ENCODE measurements at regions not wholly inside any gene's neighbourhood (a gene's known extent, or its start where the extent isn't known, plus 50 kb on each side); places are given as distances from the start of the nearest gene placed in this dataset.

GRCh38 chr12:91418221-91419090 lies 235.8 kb upstream of the DCN start:
- H3K4me3 ChIP-seq (ENCODE audit: insufficient read depth, low read length, poor library complexity, severe bottlenecking): no peak overlapping the region
- H3K27ac ChIP-seq (ENCODE audit: low read depth, low read length): no peak overlapping the region
- no peaks in the 10 kb centered on the region for H3K9me2 ChIP-seq (replicated peaks; ENCODE audit: insufficient read depth, low read length)

GRCh38 chr12:91417650-91418049 lies 235.0 kb upstream of the DCN start:
- no peaks in the 10 kb centered on the region for H3K9me3 ChIP-seq (ENCODE audit: insufficient read depth, low read length)
- no peaks in the 10 kb centered on the region for H3K27me3 ChIP-seq (ENCODE audit: low read length)

More at GRCh38 chr12:91418221-91419090, 235.8 kb upstream of the DCN start:
- no peak for TF ChIP-seq EZH2phosphoT487 (conservative IDR thresholded peaks at IDR 0.05; ENCODE audit: low read length)
- no peak for TF ChIP-seq CTCF (IDR thresholded peaks at IDR 0.05; ENCODE audit: insufficient read depth, low read length, poor library complexity, severe bottlenecking)
- H3K9ac ChIP-seq (ENCODE audit: low read length): no peak overlapping the region
- no peaks in the 10 kb centered on the region for H3K36me3 ChIP-seq (ENCODE audit: low read length)
- H3K27me3 ChIP-seq (ENCODE audit: low read length): no peaks in the 10 kb centered on the region
- H3K4me2 ChIP-seq (ENCODE audit: low read depth, low read length, poor library complexity, severe bottlenecking): no peak overlapping the region
- H3K9me3 ChIP-seq (ENCODE audit: insufficient read depth, low read length): no peaks in the 10 kb centered on the region
- H2AFZ ChIP-seq (ENCODE audit: low read depth, low read length, severe bottlenecking): no peak overlapping the region
- no peaks in the 10 kb centered on the region for H3K79me2 ChIP-seq (ENCODE audit: insufficient read depth, low read length)
- no peaks in the 10 kb centered on the region for H3F3A ChIP-seq (ENCODE audit: insufficient read depth)
- no peaks in the 10 kb centered on the region for H4K20me1 ChIP-seq (ENCODE audit: low read depth, low read length)

GRCh38 chr12:91414636-91415035 lies 232.0 kb upstream of the DCN start:
- Histone ChIP-seq H4K20me1 (ENCODE audit: low read depth, low read length) (no peaks in the 10 kb centered on the region), H3K79me2 (ENCODE audit: insufficient read depth, low read length) (no peaks in the 10 kb centered on the region), H3K4me2 (ENCODE audit: low read depth, low read length, poor library complexity, severe bottlenecking) (no peak overlapping the region), H3K9me3 (ENCODE audit: insufficient read depth, low read length) (no peaks in the 10 kb centered on the region), H3K27ac (ENCODE audit: low read depth, low read length) (no peak overlapping the region), H3K36me3 (ENCODE audit: low read length) (no peaks in the 10 kb centered on the region), H3K9me2 (replicated peaks; ENCODE audit: insufficient read depth, low read length) (no peaks in the 10 kb centered on the region), H3F3A (ENCODE audit: insufficient read depth) (no peaks in the 10 kb centered on the region), H3K9ac (ENCODE audit: low read length) (no peak overlapping the region), H2AFZ (ENCODE audit: low read depth, low read length, severe bottlenecking) (no peak overlapping the region), H3K4me3 (ENCODE audit: insufficient read depth, low read length, poor library complexity, severe bottlenecking) (no peak overlapping the region), H3K27me3 (ENCODE audit: low read length) (no peaks in the 10 kb centered on the region)
- no peak for TF ChIP-seq EZH2phosphoT487 (conservative IDR thresholded peaks at IDR 0.05; ENCODE audit: low read length)
- no peak for TF ChIP-seq CTCF (IDR thresholded peaks at IDR 0.05; ENCODE audit: insufficient read depth, low read length, poor library complexity, severe bottlenecking)

More at GRCh38 chr12:91417650-91418049, 235.0 kb upstream of the DCN start:
- H3K27ac ChIP-seq (ENCODE audit: low read depth, low read length): no peak overlapping the region
- H4K20me1 ChIP-seq (ENCODE audit: low read depth, low read length): no peaks in the 10 kb centered on the region
- H3K9ac ChIP-seq (ENCODE audit: low read length): no peak overlapping the region
- H3F3A ChIP-seq (ENCODE audit: insufficient read depth): no peaks in the 10 kb centered on the region
- H3K4me2 ChIP-seq (ENCODE audit: low read depth, low read length, poor library complexity, severe bottlenecking): no peak overlapping the region
- H3K9me2 ChIP-seq (replicated peaks; ENCODE audit: insufficient read depth, low read length): no peaks in the 10 kb centered on the region
- no peak overlapping the region for H3K4me3 ChIP-seq (ENCODE audit: insufficient read depth, low read length, poor library complexity, severe bottlenecking)
- no peaks in the 10 kb centered on the region for H3K36me3 ChIP-seq (ENCODE audit: low read length)
- TF ChIP-seq CTCF (IDR thresholded peaks at IDR 0.05; ENCODE audit: insufficient read depth, low read length, poor library complexity, severe bottlenecking): no peak
- no peak for TF ChIP-seq EZH2phosphoT487 (conservative IDR thresholded peaks at IDR 0.05; ENCODE audit: low read length)
- H3K79me2 ChIP-seq (ENCODE audit: insufficient read depth, low read length): no peaks in the 10 kb centered on the region
- no peak overlapping the region for H2AFZ ChIP-seq (ENCODE audit: low read depth, low read length, severe bottlenecking)

Measured in SU-DHL-6 (cell line).